DOHH2 (cell line): ENCODE measurements at regions not wholly inside any gene's neighbourhood (a gene's known extent, or its start where the extent isn't known, plus 50 kb on each side); places are given as distances from the start of the nearest gene placed in this dataset.
"Not testable (repeated sequence)": the region's sequence is repeated elsewhere in the genome, so short reads cannot be mapped to it uniquely, and the experiment has no call there.

Source experiments
- H3F3A ChIP-seq: fragments of 200-600 bp; sonication (generic), shearing (Covaris generic); 2 replicates; pipeline ENCODE4 v1.6.0; 2016; ENCODE audit warnings: antibody characterized with exemption, mild to moderate bottlenecking; ENCODE audit not compliant: control insufficient read depth, insufficient read depth
- H3K27ac ChIP-seq: fragments of 200-600 bp; sonication (generic); 2 replicates; pipeline ENCODE4 v1.5.1; 2014; ENCODE audit warnings: low read depth, mild to moderate bottlenecking, low read length, moderate library complexity
- H3K27me3 ChIP-seq: fragments of 200-600 bp; sonication (generic); 2 replicates; pipeline ENCODE4 v1.6.1; 2014; ENCODE audit warnings: mild to moderate bottlenecking, low read length, mixed read lengths; ENCODE audit not compliant: control insufficient read depth
- H3K36me3 ChIP-seq: fragments of 200-600 bp; sonication (generic); 2 replicates; pipeline ENCODE4 v1.6.1; 2014; ENCODE audit warnings: mild to moderate bottlenecking, low read length, moderate library complexity, mixed read lengths; ENCODE audit not compliant: control insufficient read depth
- H3K4me1 ChIP-seq: fragments of 200-600 bp; sonication (generic); 2 replicates; pipeline ENCODE4 v1.6.1; 2014; ENCODE audit warnings: mild to moderate bottlenecking, low read length, mixed read lengths; ENCODE audit not compliant: control insufficient read depth
- H3K4me2 ChIP-seq: fragments of 200-600 bp; sonication (generic); 2 replicates; pipeline ENCODE4 v1.6.0; 2014; ENCODE audit warnings: mild to moderate bottlenecking, low read length, moderate library complexity
- H3K4me3 ChIP-seq: fragments of 200-600 bp; sonication (generic); 2 replicates; pipeline ENCODE4 v1.5.1; 2014; ENCODE audit warnings: mild to moderate bottlenecking, low read length, mixed read lengths
- H3K79me2 ChIP-seq: fragments of 200-600 bp; sonication (generic); 2 replicates; pipeline ENCODE4 v1.6.1; 2014; ENCODE audit warnings: mild to moderate bottlenecking, low read length, mixed read lengths; ENCODE audit not compliant: control insufficient read depth
- H3K9me2 ChIP-seq: fragments of 200-600 bp; sonication (generic); replicated peaks from 2 replicates; pipeline ENCODE4 v1.6.1; 2014; ENCODE audit warnings: mild to moderate bottlenecking, low read length, mixed read lengths; ENCODE audit not compliant: control insufficient read depth
- H3K9me3 ChIP-seq: fragments of 200-600 bp; sonication (generic); 2 replicates; pipeline ENCODE4 v1.6.1; 2014; ENCODE audit warnings: antibody characterized with exemption, low read length, mixed read lengths; ENCODE audit not compliant: control insufficient read depth, insufficient read depth
- H4K20me1 ChIP-seq: fragments of 200-600 bp; sonication (generic); 2 replicates; pipeline ENCODE4 v1.6.0; 2014; ENCODE audit warnings: low read depth, mild to moderate bottlenecking, antibody characterized with exemption, low read length, moderate library complexity; ENCODE audit not compliant: control insufficient read depth, insufficient read depth

DNA sequence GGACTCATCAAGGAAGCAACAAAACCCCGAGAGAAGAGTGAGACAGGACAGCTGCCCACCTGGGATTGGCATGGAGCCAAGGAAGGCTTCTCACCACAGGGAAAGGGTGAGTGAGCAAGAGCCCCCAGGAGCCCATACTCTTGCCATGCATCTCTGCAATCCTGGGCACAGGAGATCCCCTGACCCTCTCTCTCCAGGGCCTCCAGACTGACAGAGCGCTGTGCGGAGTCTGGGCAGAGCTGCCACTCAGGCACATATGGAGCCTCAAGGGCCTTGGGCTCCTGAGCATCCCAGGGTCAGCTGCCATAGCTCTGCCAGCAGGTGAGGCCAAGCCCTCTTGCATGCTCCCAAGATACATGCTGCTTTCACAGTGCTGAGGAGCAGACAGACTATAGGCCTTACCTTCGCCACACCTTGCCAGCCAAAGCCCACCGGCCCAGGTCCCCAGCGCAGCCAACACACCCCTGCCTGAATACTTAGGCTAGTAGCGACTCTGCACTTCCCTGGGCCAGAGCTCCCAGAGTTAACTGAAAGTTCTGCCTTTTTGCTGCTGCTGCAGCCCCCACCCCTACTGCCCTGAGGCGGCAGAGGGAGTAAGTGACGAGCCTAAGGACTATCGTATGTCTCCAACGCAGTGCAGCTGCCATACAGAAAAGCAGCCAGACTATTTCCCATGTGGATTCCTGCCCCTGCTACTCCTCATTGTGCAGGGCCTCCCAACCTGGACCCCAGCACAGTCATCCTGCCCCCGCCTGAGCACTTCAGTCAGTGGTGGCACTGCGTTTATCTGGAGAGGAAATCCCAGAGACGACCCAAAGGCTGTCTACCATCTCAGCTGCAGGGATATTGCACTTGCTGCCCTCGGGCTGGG is 251.6 kb downstream of the SPATA31A6 start:
- H3K79me2 ChIP-seq, H3F3A ChIP-seq, H3K4me1 ChIP-seq, H3K9me3 ChIP-seq, H3K4me3 ChIP-seq, H3K36me3 ChIP-seq, H4K20me1 ChIP-seq, H3K9me2 ChIP-seq, H3K27me3 ChIP-seq, H3K27ac ChIP-seq, H3K4me2 ChIP-seq: not testable (repeated sequence)

DNA sequence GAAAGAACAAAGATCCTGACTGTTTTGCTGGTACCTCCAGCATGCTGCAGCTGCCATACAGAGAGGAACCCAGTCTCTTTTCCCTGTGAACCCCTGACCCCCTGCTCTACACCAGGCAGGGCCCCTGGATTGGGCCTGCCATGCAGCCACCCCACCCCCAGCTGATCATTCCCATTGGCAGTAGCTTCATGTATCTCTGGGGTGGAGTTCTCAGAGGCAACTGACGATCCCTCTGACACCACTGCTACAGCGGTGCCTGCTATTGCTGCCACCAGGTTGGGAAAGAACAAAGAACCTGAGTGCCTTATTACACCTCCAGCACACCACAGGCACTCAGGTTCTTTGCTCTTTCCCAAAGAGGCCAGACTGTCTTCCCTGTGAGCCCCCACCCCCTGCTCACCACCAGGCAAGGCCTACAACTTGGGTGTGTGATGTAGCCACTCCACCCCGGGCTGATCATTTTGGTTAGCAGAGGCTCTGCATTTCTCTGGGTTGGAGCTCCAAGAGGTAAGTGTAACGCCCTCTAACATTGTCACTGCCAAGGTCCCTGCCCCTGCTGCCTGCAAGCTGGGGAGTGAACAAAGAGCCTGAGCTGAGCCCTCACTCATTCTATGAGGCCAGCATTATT is 252.4 kb downstream of the SPATA31A6 start:
- H3K4me2 ChIP-seq, H3K27ac ChIP-seq, H3K27me3 ChIP-seq, H3K4me1 ChIP-seq, H3K9me2 ChIP-seq, H3K79me2 ChIP-seq, H3K36me3 ChIP-seq, H4K20me1 ChIP-seq, H3K9me3 ChIP-seq, H3F3A ChIP-seq, H3K4me3 ChIP-seq: not testable (repeated sequence)

DNA sequence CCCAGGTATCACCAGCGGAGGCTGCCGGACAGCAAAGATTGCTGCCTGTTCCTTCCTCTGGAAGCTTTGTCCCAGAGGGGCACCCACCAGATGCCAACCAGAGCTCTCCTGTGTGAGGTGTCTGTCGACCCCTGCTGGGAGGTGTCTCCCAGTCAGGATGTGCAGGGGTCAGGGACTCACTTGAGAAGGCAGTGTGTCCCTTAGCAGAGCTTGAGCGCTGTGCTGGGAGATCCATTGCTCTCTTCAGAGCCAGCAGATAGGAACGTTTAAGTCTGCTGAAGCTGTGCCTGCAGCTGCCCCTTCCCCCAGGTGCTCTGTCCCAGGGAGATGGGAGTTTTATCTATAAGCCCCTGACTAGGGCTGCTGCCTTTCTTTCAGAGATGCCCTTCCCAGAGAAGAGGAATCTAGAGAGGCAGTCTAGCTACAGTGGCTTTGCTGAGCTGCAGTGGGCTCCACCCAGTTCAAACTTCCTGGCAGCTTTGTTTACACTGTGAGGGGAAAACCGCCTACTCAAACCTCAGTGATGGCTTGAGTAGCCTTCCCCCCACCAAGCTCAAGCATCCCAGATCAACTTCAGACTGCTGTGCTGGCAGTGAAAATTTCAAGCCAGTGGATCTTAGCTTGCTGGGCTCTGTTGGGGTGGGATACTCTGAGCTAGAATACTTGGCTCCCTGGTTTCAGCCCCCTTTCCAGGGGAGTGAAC is 253.7 kb downstream of the SPATA31A6 start:
- H3K27ac ChIP-seq, H4K20me1 ChIP-seq, H3F3A ChIP-seq, H3K4me2 ChIP-seq, H3K9me2 ChIP-seq, H3K4me1 ChIP-seq, H3K27me3 ChIP-seq, H3K36me3 ChIP-seq, H3K79me2 ChIP-seq, H3K4me3 ChIP-seq, H3K9me3 ChIP-seq: not testable (repeated sequence)

DNA sequence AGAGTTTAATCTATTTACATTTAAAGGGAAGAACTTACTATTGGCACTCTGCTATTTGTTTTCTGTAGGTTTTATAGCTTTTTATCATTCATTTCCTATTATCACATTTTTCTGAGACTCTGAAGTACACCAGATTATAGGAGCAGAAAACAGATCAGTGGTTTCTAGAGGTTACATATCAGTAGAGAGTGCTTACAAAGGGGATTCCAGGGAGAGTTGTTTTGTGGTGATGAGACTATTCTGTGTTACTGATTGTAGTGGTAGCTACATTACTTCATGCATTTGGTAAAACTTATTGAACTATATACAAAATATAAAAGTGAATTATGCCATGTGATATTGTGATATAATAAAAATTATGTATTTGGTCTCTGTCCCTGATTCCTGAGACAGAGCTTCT is 259.2 kb downstream of the SPATA31A6 start:
- not testable (repeated sequence) for H3F3A ChIP-seq, H3K4me3 ChIP-seq, H3K9me3 ChIP-seq, H3K79me2 ChIP-seq, H3K9me2 ChIP-seq, H3K36me3 ChIP-seq, H3K4me1 ChIP-seq, H3K4me2 ChIP-seq, H3K27ac ChIP-seq, H4K20me1 ChIP-seq, H3K27me3 ChIP-seq

DNA sequence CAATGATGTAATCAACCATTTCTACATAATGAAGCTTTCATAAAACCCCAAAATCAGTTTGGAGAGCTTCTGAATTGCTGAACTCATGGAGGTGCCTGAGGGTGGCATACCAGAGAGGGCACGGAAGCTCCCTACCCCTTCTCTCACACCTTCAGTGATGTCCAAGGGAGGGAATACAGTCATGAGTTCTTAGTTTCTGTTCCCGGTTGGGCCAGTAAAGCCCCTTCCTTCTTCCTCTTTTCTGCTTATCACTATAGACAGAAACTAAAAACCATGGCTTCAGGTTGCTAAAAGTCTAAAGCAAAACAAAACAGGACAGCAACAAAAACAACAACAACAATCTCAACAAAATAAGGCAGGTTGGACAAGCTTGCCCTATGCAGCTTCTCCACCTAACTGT is 260.0 kb downstream of the SPATA31A6 start:
- H3K9me2 ChIP-seq, H3K27ac ChIP-seq, H3F3A ChIP-seq, H3K4me3 ChIP-seq, H4K20me1 ChIP-seq, H3K9me3 ChIP-seq, H3K36me3 ChIP-seq, H3K79me2 ChIP-seq, H3K4me2 ChIP-seq, H3K27me3 ChIP-seq, H3K4me1 ChIP-seq: not testable (repeated sequence)

DNA sequence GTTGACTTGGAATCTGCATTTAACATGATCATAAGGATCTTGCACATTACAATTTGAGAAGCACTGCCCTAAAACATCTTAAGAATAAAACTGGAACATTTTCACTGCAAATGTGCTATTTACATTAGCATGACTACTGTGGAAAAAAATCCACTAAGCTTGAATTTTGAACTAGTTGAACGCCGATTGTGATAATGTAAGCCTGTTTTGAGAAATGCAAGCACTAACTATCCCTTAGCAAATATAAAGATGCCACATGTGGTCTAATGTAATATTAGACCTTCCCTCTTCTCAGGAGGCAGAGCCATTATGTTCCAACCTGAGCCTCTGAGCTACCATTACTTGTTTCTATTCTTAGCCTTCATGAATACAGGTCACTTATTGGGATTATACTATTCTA is 278.0 kb downstream of the SPATA31A6 start:
- H4K20me1 ChIP-seq, H3K9me2 ChIP-seq, H3K36me3 ChIP-seq, H3K4me1 ChIP-seq, H3K79me2 ChIP-seq, H3K9me3 ChIP-seq, H3K4me3 ChIP-seq, H3K27ac ChIP-seq, H3K4me2 ChIP-seq, H3F3A ChIP-seq, H3K27me3 ChIP-seq: not testable (repeated sequence)

DNA sequence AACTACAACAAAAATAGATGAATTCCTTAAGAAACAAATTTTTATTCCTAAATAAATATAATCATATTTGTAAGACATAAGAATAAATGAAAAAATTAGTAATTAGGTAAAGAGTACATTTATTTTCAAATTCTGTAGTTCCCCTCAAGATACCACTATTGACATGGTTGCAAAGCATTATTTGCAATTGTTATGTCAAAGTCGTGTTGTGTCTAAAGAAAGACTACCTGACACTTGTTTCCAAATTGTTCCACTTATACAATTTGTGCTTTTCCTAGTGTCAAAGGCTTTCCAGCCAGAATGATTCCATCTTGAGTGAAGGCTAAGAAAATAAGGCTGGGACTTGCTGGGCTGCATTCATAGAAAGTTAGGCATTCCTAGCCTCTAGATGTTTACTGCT is 278.4 kb downstream of the SPATA31A6 start:
- not testable (repeated sequence) for H3F3A ChIP-seq, H3K4me3 ChIP-seq, H3K4me2 ChIP-seq, H3K9me3 ChIP-seq, H3K9me2 ChIP-seq, H3K36me3 ChIP-seq, H3K4me1 ChIP-seq, H3K27me3 ChIP-seq, H4K20me1 ChIP-seq, H3K27ac ChIP-seq, H3K79me2 ChIP-seq

DNA sequence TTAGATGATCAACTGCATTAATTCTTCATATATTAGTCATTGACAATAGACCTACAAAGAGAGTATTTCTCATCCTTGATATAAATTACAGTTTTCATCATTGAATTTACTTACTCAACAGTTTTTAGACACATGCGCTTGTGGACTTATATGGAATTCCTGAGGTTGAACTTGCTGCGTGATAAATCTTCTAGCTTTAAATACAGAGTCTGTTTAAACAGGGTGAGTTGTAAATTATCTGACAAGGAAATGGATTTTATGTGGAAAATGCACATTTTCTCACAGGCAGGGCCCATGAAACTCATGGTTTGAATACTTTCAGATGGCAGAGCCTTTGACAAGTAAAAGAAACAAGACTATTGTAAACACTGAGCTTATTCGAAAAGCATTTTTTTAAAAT is 280.5 kb downstream of the SPATA31A6 start:
- not testable (repeated sequence) for H3F3A ChIP-seq, H3K4me2 ChIP-seq, H3K79me2 ChIP-seq, H3K9me3 ChIP-seq, H3K9me2 ChIP-seq, H3K4me1 ChIP-seq, H4K20me1 ChIP-seq, H3K4me3 ChIP-seq, H3K27ac ChIP-seq, H3K27me3 ChIP-seq, H3K36me3 ChIP-seq
